Bronchial epithelial cell (primary cell): ENCODE measurements at regions not wholly inside any gene's neighbourhood (a gene's known extent, or its start where the extent isn't known, plus 50 kb on each side); places are given as distances from the start of the nearest gene placed in this dataset.

ENCODE experiments used
- DNase-seq: peaks from one replicate; pipeline ENCODE4 v3.0.0-alpha.2; 2010; ENCODE audit warnings: low read depth
- FAIRE-seq: peaks from 2 replicates; lab custom pipeline; 2011; peaks lifted over from hg19 to GRCh38; lab: Jason Lieb, UNC
- H3K27me3 ChIP-seq: 2 replicates; pipeline ENCODE4 v1.5.1; 2011; ENCODE audit warnings: low read length; ENCODE audit not compliant: control insufficient read depth, insufficient read depth
- H3K36me3 ChIP-seq: 2 replicates; pipeline ENCODE4 v1.5.1; 2011; ENCODE audit warnings: low read length; ENCODE audit not compliant: control insufficient read depth, insufficient read depth
- H3K4me3 ChIP-seq: 2 replicates; pipeline ENCODE4 v1.5.1; 2011; ENCODE audit warnings: mild to moderate bottlenecking, low read depth, low read length, control low read depth
- TF ChIP-seq, protein P1 (sequence below): IDR thresholded peaks from 2 replicates; pipeline ENCODE4 v1.5.1; 2011; ENCODE audit warnings: mild to moderate bottlenecking, moderate library complexity, low read length, control low read depth, inconsistent platforms; ENCODE audit not compliant: insufficient read depth, severe bottlenecking

DNA sequence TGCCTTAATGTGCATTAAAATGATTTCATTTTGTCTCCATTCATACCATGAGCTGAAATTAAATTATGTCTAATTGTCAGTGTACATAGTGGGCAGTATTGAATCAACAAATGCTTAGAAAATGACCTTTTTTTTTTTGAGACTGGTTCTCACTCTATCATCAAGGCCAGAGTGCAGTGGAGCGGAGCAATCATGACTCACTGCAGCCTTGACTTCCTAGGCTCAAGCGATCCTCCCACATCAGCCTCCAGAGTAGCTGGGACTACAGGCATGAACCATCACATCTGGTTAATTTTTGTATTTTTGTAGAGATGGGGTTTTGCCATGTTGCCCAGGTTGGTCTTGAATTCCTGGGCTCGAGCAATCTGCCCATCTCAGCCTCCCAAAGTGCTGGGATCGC, 117.0 kb upstream of the BLID start:
- DNase-seq (no peak), FAIRE-seq (no peak)
- no peaks in the 10 kb centered on the region for H3K27me3 ChIP-seq
- TF ChIP-seq, protein P1, sequence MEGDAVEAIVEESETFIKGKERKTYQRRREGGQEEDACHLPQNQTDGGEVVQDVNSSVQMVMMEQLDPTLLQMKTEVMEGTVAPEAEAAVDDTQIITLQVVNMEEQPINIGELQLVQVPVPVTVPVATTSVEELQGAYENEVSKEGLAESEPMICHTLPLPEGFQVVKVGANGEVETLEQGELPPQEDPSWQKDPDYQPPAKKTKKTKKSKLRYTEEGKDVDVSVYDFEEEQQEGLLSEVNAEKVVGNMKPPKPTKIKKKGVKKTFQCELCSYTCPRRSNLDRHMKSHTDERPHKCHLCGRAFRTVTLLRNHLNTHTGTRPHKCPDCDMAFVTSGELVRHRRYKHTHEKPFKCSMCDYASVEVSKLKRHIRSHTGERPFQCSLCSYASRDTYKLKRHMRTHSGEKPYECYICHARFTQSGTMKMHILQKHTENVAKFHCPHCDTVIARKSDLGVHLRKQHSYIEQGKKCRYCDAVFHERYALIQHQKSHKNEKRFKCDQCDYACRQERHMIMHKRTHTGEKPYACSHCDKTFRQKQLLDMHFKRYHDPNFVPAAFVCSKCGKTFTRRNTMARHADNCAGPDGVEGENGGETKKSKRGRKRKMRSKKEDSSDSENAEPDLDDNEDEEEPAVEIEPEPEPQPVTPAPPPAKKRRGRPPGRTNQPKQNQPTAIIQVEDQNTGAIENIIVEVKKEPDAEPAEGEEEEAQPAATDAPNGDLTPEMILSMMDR, result no peak
- no peaks in the 10 kb centered on the region for H3K36me3 ChIP-seq
- no peak overlapping the region for H3K4me3 ChIP-seq

DNA sequence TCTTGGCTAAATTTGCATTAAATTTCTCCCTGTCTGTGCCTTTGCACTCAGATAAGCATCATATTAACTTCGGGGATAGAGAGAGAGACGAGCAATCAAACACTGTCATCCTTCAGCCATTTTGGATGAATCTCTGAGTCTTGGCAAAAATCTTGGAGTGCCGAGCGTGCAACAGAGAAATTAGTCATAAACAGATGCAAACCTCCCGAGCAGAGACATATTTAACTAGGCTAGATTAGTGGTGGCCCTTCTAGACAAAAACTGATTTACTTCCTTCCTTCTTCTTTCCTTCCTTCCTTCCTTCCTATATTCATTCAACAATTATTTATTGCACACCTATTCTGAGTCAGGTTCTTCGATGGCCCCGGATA, 114.4 kb upstream of the BLID start:
- no peaks in the 10 kb centered on the region for H3K36me3 ChIP-seq
- H3K4me3 ChIP-seq, result no peak overlapping the region
- FAIRE-seq (no peak), DNase-seq (no peak)
- H3K27me3 ChIP-seq, result no peaks in the 10 kb centered on the region
- TF ChIP-seq, protein P1, result no peak

- DNase-seq, result no peak
- Histone ChIP-seq H3K36me3 (no peaks in the 10 kb centered on the region), H3K27me3 (no peaks in the 10 kb centered on the region), H3K4me3 (no peak overlapping the region)
- FAIRE-seq, result peak; percentile 28
- TF ChIP-seq, protein P1, result no peak
Observed at GRCh38 chr11:122229481-122230384, 113.7 kb upstream of the BLID start.

DNA sequence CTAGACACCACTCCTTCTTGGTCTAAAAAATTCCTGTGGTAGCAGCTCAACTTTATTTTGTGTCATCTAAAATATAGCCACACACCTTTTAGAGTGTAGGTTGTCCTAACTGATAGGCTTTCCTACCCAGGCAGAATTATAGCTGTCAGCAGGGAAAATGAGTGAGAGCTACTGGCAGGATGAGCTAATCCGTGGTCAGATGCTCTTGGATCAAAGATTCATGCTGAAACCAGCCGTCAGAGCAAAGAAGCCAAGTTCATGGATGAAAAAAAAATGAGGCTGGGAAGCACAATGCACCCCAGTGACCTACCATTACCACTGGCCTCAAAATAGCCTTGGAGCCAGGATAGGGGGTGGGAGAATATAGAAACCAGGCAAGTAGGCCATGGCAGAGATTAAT, 113.1 kb upstream of the BLID start:
- Histone ChIP-seq H3K36me3 (no peaks in the 10 kb centered on the region), H3K4me3 (no peak overlapping the region), H3K27me3 (no peaks in the 10 kb centered on the region)
- FAIRE-seq (no peak), DNase-seq (no peak)
- TF ChIP-seq, protein P1, result no peak

- Histone ChIP-seq H3K4me3 (no peak overlapping the region), H3K36me3 (no peaks in the 10 kb centered on the region), H3K27me3 (no peaks in the 10 kb centered on the region)
- DNase-seq (no peak), FAIRE-seq (no peak)
- TF ChIP-seq, protein P1, result no peak
Observed at GRCh38 chr11:122226810-122227379, 110.9 kb upstream of the BLID start.

DNA sequence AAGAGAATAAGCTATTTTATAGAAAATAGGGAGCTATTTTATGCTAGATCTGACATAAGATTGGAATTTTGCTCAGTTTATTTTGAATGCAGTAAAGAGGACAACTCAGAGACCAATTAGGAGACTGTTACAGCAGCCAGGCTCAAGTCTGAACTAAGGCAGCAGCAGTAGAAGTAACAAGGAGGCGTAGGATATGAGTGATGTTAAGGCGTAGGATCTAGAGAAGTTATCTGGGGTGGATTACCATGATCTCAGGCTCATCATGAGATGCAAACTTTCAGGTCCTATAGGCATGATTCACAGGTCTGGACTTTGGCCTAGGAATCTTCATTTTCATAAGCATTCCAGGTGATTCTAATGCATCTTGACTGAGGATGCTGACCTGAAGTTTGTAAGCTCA, 108.9 kb upstream of the BLID start:
- TF ChIP-seq, protein P1, result no peak
- Histone ChIP-seq H3K36me3 (no peaks in the 10 kb centered on the region), H3K27me3 (no peaks in the 10 kb centered on the region), H3K4me3 (no peak overlapping the region)
- no peak for FAIRE-seq
- DNase-seq, result no peak
